ENCODE measurements at regions not wholly inside any gene's neighbourhood (a gene's known extent, or its start where the extent isn't known, plus 50 kb on each side); places are given as distances from the start of the nearest gene placed in this dataset.

GRCh38 chr6:154916857-154917256 is 78.3 kb upstream of the TIAM2 start:
- no peak for DNase-seq (ENCODE audit: low spot score)
- no peak for TF ChIP-seq CTCF (IDR thresholded peaks at IDR 0.05; ENCODE audit: borderline replicate concordance, control extremely low read depth, extremely low read depth, insufficient read depth, missing control alignments)
- in situ Hi-C loops (cut with MboI; ENCODE audit: low sequenced_read_pairs, unreplicated experiment) = loop anchor here (25.0 kb wide), 1 partner anchor 230 kb away; no protein-coding TSS in a partner anchor

GRCh38 chr6:154917941-154918340 is 77.2 kb upstream of the TIAM2 start:
- TF ChIP-seq CTCF (IDR thresholded peaks at IDR 0.05; ENCODE audit: borderline replicate concordance, control extremely low read depth, extremely low read depth, insufficient read depth, missing control alignments) = no peak
- in situ Hi-C loops (cut with MboI; ENCODE audit: low sequenced_read_pairs, unreplicated experiment) = loop anchor here (25.0 kb wide), 1 partner anchor 231 kb away; no protein-coding TSS in a partner anchor
- no peak for DNase-seq (ENCODE audit: low spot score)

- in situ Hi-C loops (cut with MboI; ENCODE audit: low sequenced_read_pairs, unreplicated experiment) = loop anchor here (10.0 to 25.0 kb wide), 2 partner anchors 233 to 325 kb away; no protein-coding TSS in a partner anchor
- no peak for DNase-seq (ENCODE audit: low spot score)
- TF ChIP-seq CTCF (IDR thresholded peaks at IDR 0.05; ENCODE audit: borderline replicate concordance, control extremely low read depth, extremely low read depth, insufficient read depth, missing control alignments) = no peak
Measured at GRCh38 chr6:154919806-154920205, 75.3 kb upstream of the TIAM2 start.

- in situ Hi-C loops (cut with MboI; ENCODE audit: low sequenced_read_pairs, unreplicated experiment) = loop anchor here (10.0 to 25.0 kb wide), 2 partner anchors 233 to 324 kb away; no protein-coding TSS in a partner anchor
- DNase-seq (ENCODE audit: low spot score) = no peak
- no peak for TF ChIP-seq CTCF (IDR thresholded peaks at IDR 0.05; ENCODE audit: borderline replicate concordance, control extremely low read depth, extremely low read depth, insufficient read depth, missing control alignments)
Measured at GRCh38 chr6:154920495-154921200, 74.5 kb upstream of the TIAM2 start.

- in situ Hi-C loops (cut with MboI; ENCODE audit: low sequenced_read_pairs, unreplicated experiment) = loop anchor here (10.0 to 25.0 kb wide), 2 partner anchors 234 to 323 kb away; no protein-coding TSS in a partner anchor
Measured at GRCh38 chr6:154921482-154921881, 73.6 kb upstream of the TIAM2 start.

More at GRCh38 chr6:154921482-154921881, 73.6 kb upstream of the TIAM2 start:
- no peak for TF ChIP-seq CTCF (IDR thresholded peaks at IDR 0.05; ENCODE audit: borderline replicate concordance, control extremely low read depth, extremely low read depth, insufficient read depth, missing control alignments)
- no peak for DNase-seq (ENCODE audit: low spot score)
